GM21723 (cell line): ENCODE measurements at regions not wholly inside any gene's neighbourhood (a gene's known extent, or its start where the extent isn't known, plus 50 kb on each side); places are given as distances from the start of the nearest gene placed in this dataset.
A peak's percentile ranks its signal among the peaks of the same experiment; 100 is the strongest.

ENCODE experiments used
- ATAC-seq: cut with Tn5 transposase; IDR thresholded peaks from one replicate; pipeline ENCODE4 v1.9.1; 2021; ENCODE audit warnings: mild to moderate bottlenecking, moderate library complexity; ENCODE audit not compliant: unreplicated experiment

DNA sequence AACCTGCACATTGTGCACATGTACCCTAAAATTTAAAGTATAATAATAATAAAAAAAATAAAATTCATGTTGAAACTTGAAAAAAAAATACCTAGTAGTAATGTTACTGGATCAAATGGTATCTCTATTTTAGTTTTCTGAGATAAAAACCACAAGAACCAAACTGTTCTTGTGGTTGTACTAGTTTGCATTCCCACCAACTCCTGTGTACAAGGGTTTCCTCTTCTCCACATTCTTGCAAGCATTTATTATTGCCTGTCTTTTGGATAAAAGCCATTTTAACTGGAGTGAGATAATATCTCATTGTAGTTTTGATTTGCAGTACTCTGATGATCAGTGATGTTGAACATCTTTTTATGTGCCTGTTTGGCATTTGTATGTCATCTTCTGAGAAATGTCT is 177.7 kb downstream of the KIF20B start:
- no peak for ATAC-seq

- ATAC-seq: peak; percentile 49
Observed at GRCh38 chr10:89887406-89887805, 186.0 kb downstream of the KIF20B start.

DNA sequence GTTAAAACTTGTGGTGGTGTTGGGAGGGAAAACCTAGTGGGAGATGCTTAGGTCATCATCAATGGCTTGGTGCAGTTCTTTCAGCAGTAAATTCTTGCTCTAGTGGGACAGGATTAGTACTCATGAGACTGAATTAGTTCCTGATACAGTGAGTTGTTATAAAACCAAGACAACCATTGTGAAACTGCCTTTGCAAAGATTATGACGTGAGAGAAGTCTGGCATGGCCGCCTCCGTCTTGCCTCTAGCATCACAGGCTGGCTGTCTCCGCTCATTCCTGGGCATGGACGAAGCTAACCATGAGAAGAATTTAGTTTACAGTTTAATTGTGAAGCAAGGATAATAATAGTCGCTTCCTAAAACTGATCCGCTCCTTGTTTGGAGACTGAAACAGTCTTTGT is 186.4 kb downstream of the KIF20B start:
- ATAC-seq: peak; percentile 80

GRCh38 chr10:89888321-89889070 is 187.1 kb downstream of the KIF20B start:
- ATAC-seq: no peak

GRCh38 chr10:89889606-89890005 is 188.2 kb downstream of the KIF20B start:
- no peak for ATAC-seq

DNA sequence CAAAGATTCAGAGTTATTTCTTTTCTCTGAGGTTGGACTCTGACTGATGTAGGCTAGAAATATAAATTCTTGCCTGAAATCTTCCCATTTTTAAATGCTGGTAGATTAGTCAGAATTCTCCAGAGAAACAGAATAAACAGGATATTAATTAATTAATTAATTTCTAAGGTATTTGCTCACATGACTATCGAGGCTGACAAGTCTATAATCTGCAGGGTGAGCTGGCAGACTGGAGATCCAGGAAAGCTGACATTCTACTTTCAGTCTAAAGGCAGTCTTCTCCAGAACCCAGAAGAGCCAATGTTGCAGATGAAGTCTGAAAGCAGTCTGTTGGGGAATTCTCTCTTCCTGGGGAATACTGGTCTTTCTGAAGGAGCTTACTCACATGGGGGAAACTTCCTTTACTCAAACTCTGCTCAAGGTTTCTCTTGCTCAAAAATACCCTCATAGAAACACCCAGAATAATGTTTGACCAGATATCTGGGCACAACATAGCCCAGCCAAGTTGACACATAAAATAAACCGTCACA is 189.7 kb downstream of the KIF20B start:
- ATAC-seq: no peak

- ATAC-seq: no peak
Observed at GRCh38 chr10:89894051-89894450, 192.7 kb downstream of the KIF20B start.

- ATAC-seq: no peak
Observed at GRCh38 chr10:89900554-89900953, 199.2 kb downstream of the KIF20B start.

DNA sequence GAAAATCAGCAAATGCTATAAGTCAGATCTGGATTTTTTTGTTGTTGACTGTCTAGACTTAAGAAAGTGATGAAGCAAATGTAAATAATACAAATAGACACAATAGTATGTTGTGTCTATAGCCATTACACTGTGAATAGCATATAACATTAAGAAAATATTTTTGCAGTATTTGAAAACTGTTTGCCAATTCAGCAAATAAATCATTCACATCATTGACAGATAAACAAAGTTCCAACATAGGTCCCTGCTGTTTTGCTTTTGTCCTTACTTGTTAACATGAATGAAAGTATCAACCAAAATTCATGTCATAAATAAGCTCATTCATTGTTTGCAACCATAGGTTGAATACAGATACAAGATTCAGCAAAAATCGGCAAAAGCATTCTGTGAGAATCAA is 200.5 kb downstream of the KIF20B start:
- no peak for ATAC-seq

GRCh38 chr10:89904755-89905154 is 203.4 kb downstream of the KIF20B start:
- ATAC-seq: no peak

- ATAC-seq: no peak
Observed at GRCh38 chr10:89909752-89910151, 208.4 kb downstream of the KIF20B start.

- no peak for ATAC-seq
Observed at GRCh38 chr10:89915021-89915420, 213.6 kb downstream of the KIF20B start.

DNA sequence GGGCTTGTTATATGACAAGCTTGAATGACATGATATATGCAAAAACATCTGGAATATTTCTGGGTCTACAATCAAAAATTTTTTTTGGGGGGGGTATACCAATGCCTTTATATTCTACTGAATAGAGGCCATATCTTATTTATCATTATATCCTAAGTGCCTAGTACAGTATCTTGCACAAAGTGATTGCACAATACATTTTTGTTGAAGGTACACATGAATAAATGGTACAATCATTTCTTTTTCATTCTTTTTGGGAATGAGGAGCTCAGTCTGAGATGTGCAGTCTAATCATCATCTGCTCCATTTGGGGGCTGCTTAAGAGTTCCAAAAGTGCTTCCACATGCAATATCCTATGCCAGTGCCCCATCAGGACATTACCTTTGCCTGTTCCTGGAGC is 214.6 kb downstream of the KIF20B start:
- no peak for ATAC-seq

DNA sequence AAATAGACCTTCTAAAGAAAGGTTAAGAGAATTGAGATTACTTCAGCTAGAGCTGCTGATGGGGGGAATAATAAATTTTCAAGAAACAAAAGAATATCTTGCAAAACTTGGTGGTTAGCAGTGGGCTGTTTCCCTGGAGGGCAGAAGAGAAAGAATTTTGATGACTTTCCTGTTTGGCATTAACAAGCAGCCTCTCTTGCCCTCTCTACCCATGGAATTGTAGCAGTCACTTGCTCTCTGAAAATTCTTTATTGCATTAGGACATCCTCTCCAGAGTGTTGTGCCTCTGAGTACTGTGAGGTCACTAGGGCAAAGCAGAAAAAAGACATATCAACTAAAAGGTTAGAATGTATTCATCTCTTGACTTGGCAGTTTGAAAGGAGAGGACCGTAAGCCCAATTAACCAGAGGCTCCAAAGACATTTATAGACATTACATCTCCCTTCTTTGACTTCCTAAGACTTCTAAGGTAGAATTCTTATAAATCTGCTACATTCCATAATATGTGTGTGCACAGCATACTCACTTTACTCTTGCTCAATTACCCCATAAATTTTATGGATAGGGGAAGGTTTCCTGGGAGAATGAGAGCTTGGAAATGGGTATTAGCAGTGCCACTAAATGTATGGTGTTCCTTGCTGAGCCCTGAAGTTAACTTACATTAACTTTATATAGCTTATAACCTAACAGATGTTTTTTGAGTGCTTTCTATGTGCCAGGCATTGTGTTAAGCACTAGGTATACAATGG is 215.3 kb downstream of the KIF20B start:
- no peak for ATAC-seq

DNA sequence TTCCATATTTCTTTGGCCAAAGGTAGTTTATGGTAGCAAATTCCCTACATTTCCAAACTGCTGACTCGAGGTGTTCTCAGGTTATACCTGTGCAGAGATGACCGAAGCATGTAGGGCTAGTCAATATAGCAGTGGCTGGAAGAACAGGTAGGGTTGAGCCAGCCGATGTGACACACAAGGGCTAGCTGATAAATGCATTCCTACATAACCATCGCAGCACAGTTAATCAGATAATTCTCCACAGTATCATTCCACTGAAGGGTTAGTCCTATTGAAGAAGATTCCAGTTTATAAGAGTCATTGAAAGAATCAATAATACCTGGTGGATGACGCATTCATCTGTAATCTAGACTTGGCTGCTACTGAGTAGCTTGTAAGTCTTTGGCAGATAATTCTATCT is 220.0 kb downstream of the KIF20B start:
- no peak for ATAC-seq

- no peak for ATAC-seq
Observed at GRCh38 chr10:89923661-89924060, 222.3 kb downstream of the KIF20B start.

- no peak for ATAC-seq
Observed at GRCh38 chr10:89924261-89924660, 222.9 kb downstream of the KIF20B start.

DNA sequence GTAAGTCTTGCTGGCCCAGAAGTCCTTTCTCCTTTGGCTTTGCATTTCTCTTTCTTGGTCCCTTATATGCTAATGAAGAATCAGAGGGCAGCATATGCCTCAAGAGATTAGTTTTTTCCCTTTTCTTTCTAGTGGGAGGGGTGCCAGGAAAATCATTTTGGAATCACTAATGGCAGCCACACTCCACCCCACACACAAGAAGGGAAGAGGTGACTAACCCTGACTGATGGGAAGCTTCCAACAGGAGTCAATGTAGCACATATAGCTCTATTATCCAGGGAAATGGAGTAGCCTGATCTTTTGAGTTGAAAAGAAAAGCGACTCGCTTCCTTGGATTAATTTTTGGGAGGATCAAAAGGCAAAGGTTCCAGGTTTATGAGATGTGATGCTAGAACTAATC is 225.3 kb downstream of the KIF20B start:
- ATAC-seq: no peak

- no peak for ATAC-seq
Observed at GRCh38 chr10:89929282-89930026, 228.1 kb downstream of the KIF20B start.

GRCh38 chr10:89937494-89937893 is 236.1 kb downstream of the KIF20B start:
- no peak for ATAC-seq

GRCh38 chr10:89940076-89940475 is 238.7 kb downstream of the KIF20B start:
- ATAC-seq: no peak
